ENCODE measurements at regions not wholly inside any gene's neighbourhood (a gene's known extent, or its start where the extent isn't known, plus 50 kb on each side); places are given as distances from the start of the nearest gene placed in this dataset.

GRCh38 chrX:143165778-143166177 lies 140.1 kb downstream of the SPANXN4 start:
- no peak for DNase-seq

GRCh38 chrX:143139681-143140080 lies 114.0 kb downstream of the SPANXN4 start:
- DNase-seq, result no peak

GRCh38 chrX:143121477-143121876 lies 95.7 kb downstream of the SPANXN4 start:
- DNase-seq, result peak; percentile 72 to 77

- DNase-seq, result no peak
Measured at GRCh38 chrX:143115466-143115865, 89.7 kb downstream of the SPANXN4 start.

- no peak for DNase-seq
Measured at GRCh38 chrX:143095816-143096215, 70.1 kb downstream of the SPANXN4 start.

GRCh38 chrX:143095321-143095720 lies 69.6 kb downstream of the SPANXN4 start:
- DNase-seq, result no peak

- DNase-seq, result no peak
Measured at GRCh38 chrX:143094417-143095023, 68.8 kb downstream of the SPANXN4 start.

All from NCI-H1930 (cell line).